ENCODE measurements at regions not wholly inside any gene's neighbourhood (a gene's known extent, or its start where the extent isn't known, plus 50 kb on each side); places are given as distances from the start of the nearest gene placed in this dataset.
A peak's percentile ranks its signal among the peaks of the same experiment; 100 is the strongest.

GRCh38 chr4:102441978-102442911 is 58.9 kb upstream of the NFKB1 start:
- no peak for DNase-seq

GRCh38 chr4:102444752-102445151 is 56.4 kb upstream of the NFKB1 start:
- no peak for DNase-seq

- DNase-seq = no peak
Observed at GRCh38 chr4:102445213-102445612, 55.9 kb upstream of the NFKB1 start.

GRCh38 chr4:102447413-102447812 is 53.7 kb upstream of the NFKB1 start:
- DNase-seq = no peak

- peak; percentile 0 to 3 for DNase-seq
Observed at GRCh38 chr4:102449751-102450352, 51.3 kb upstream of the NFKB1 start.

GRCh38 chr4:102451266-102451665 is 49.9 kb upstream of the NFKB1 start:
- DNase-seq = no peak

All from NCI-H187 (cell line).